ENCODE measurements at regions not wholly inside any gene's neighbourhood (a gene's known extent, or its start where the extent isn't known, plus 50 kb on each side); places are given as distances from the start of the nearest gene placed in this dataset.
A peak's percentile ranks its signal among the peaks of the same experiment; 100 is the strongest.

DNA sequence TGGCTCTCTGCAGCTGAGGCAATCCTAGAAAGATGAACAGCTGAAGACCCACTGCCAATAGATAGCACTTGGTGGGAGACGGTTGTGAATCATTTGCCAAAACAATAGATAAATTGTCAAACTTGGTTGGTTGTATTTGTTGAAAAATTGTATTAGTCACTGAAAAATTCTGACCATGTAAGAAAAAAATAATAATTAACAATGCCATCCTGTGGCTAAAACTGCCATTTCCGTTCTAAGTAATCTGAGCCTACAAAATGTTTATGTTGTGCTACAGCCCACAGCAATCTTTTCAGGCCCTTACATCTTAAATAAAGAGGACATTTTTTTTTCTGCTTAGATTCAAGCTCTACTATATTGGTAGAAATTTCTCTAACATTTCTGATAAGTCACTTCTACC, 103.2 kb upstream of the ANO3 start:
- Histone ChIP-seq H2AFZ (ENCODE audit: low read depth) (no peak overlapping the region), H3K9ac (peak overlapping the region; percentile 44; the same call in 1 of the 2 replicates), H3K27ac (ENCODE audit: low read depth in 2 of 2, low read length in 1 of 2) (peak overlapping the region; percentile 19 to 99; a peak in 3 of 4 replicates), H3K4me1 (ENCODE audit: control insufficient read depth in 1 of 2, insufficient read depth in 2 of 2, low read depth in 1 of 2, low read length in 1 of 2) (peaks cover 0 to 20% of the 10 kb centered on the region in 2 experiments; a peak in 3 of 4 replicates), H4K20me1 (ENCODE audit: insufficient read depth) (no peaks in the 10 kb centered on the region), H3K79me2 (ENCODE audit: insufficient read depth) (no peaks in the 10 kb centered on the region), H3K27me3 (ENCODE audit: insufficient read depth) (no peaks in the 10 kb centered on the region), H3F3A (replicated peaks; ENCODE audit: insufficient read depth) (peaks cover 45% of the 10 kb centered on the region), H3K36me3 (replicated peaks in 1 of 2; ENCODE audit: control insufficient read depth in 1 of 2, insufficient read depth in 2 of 2, low read length in 1 of 2) (no peaks in the 10 kb centered on the region), H3K9me3 (no peaks in the 10 kb centered on the region), H3K4me2 (peak overlapping the region; percentile 35; the same call in 1 of the 2 replicates), H3K9me2 (no peaks in the 10 kb centered on the region), H3K4me3 (ENCODE audit: low read depth in 2 of 2, low read length in 1 of 2) (no peak overlapping the region)
- WGBS (ENCODE audit: low lambda C conversion rate) = 16% methylated on average over 2 of the region's 2 CpGs
- TF ChIP-seq JUND (IDR thresholded peaks at IDR 0.05) (peak; percentile 36; the same call in 1 of the 2 replicates), EP300 (IDR thresholded peaks at IDR 0.05; ENCODE audit: borderline replicate concordance in 1 of 2, low read depth in 1 of 2, low read length in 1 of 2) (peak in 1 of 2 experiments; percentile 58; a peak in 1 of 4 replicates), NFIC (IDR thresholded peaks at IDR 0.05; ENCODE audit: borderline replicate concordance) (peak; percentile 32; the same call in 1 of the 2 replicates), RAD21 (IDR thresholded peaks at IDR 0.05; ENCODE audit: low read length) (no peak)
- TF ChIP-seq, protein P1, sequence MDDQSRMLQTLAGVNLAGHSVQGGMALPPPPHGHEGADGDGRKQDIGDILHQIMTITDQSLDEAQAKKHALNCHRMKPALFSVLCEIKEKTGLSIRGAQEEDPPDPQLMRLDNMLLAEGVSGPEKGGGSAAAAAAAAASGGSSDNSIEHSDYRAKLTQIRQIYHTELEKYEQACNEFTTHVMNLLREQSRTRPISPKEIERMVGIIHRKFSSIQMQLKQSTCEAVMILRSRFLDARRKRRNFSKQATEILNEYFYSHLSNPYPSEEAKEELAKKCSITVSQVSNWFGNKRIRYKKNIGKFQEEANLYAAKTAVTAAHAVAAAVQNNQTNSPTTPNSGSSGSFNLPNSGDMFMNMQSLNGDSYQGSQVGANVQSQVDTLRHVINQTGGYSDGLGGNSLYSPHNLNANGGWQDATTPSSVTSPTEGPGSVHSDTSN (IDR thresholded peaks at IDR 0.05) = peak; percentile 84
- ChIA-PET POLR2A (no interaction called here), CTCF (interaction anchor here (1.2 to 2.9 kb wide), 2 partner anchors 55 to 247 kb away, joined by 3 to 24 read pairs; no protein-coding TSS in a partner anchor)
- no peak for DNase-seq

DNA sequence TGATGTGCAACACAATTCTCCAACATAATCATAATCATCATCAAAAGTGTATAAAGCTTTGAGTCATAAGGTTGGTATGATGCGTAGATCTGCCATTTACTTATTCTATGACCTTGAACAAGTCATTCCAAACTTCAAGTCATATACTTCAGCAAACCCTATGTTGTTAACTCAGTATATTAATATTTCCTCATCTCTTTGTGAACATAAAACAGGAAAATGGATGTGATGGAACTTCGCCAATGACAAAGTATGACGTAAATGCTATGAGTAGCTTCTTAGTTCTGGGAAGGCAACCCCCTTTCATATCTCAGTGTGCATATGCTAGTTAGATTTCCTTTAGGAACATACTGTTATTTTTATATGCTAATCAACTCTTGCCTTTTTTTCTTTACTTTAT, 102.7 kb upstream of the ANO3 start:
- no peak overlapping the region for H2AFZ ChIP-seq (ENCODE audit: low read depth)
- no peaks in the 10 kb centered on the region for H3K27me3 ChIP-seq (ENCODE audit: insufficient read depth)
- H3K27ac ChIP-seq (ENCODE audit: low read depth in 2 of 2, low read length in 1 of 2) = peak overlapping the region; percentile 19 to 99; a peak in 3 of 4 replicates
- no peaks in the 10 kb centered on the region for H3K79me2 ChIP-seq (ENCODE audit: insufficient read depth)
- H3K9ac ChIP-seq = peak overlapping the region; percentile 55; the same call in 1 of the 2 replicates
- peaks cover 0 to 21% of the 10 kb centered on the region in 2 experiments; a peak in 3 of 4 replicates for H3K4me1 ChIP-seq (ENCODE audit: control insufficient read depth in 1 of 2, insufficient read depth in 2 of 2, low read depth in 1 of 2, low read length in 1 of 2)
- H3K4me2 ChIP-seq = peak overlapping the region; percentile 35; the same call in 1 of the 2 replicates
- H3F3A ChIP-seq (replicated peaks; ENCODE audit: insufficient read depth) = peaks cover 45% of the 10 kb centered on the region
- H3K36me3 ChIP-seq (replicated peaks in 1 of 2; ENCODE audit: control insufficient read depth in 1 of 2, insufficient read depth in 2 of 2, low read length in 1 of 2) = no peaks in the 10 kb centered on the region
- 2% methylated on average over 3 of the region's 3 CpGs for WGBS (ENCODE audit: low lambda C conversion rate)
- no peak for DNase-seq
- no peaks in the 10 kb centered on the region for H3K9me3 ChIP-seq
- H3K4me3 ChIP-seq (ENCODE audit: low read depth in 2 of 2, low read length in 1 of 2) = no peak overlapping the region
- no peaks in the 10 kb centered on the region for H4K20me1 ChIP-seq (ENCODE audit: insufficient read depth)
- ChIA-PET POLR2A (no interaction called here), CTCF (interaction anchor here (2.9 kb wide), 1 partner anchor 247 kb away, joined by 24 read pairs; no protein-coding TSS in a partner anchor)
- H3K9me2 ChIP-seq = no peaks in the 10 kb centered on the region
- TF ChIP-seq FOXM1 (IDR thresholded peaks at IDR 0.05; ENCODE audit: low read depth) (peak; percentile 32; the same call in 1 of the 2 replicates), MEF2A (IDR thresholded peaks at IDR 0.05; ENCODE audit: borderline replicate concordance, low read depth) (peak; percentile 63; the same call in 1 of the 2 replicates), EP300 (IDR thresholded peaks at IDR 0.05; ENCODE audit: borderline replicate concordance in 1 of 2, low read depth in 1 of 2, low read length in 1 of 2) (peak in 1 of 2 experiments; percentile 95; a peak in 2 of 4 replicates), FOSL2 (IDR thresholded peaks at IDR 0.05; ENCODE audit: borderline replicate concordance, low read depth) (peak; percentile 71; the same call in 1 of the 2 replicates), JUND (IDR thresholded peaks at IDR 0.05) (peak; percentile 74), RXRA (IDR thresholded peaks at IDR 0.05; ENCODE audit: borderline replicate concordance, low read depth) (peak; percentile 54; the same call in 1 of the 2 replicates), ELF1 (IDR thresholded peaks at IDR 0.05) (peak; percentile 9; the same call in 1 of the 2 replicates), NFIC (IDR thresholded peaks at IDR 0.05; ENCODE audit: borderline replicate concordance) (peak; percentile 84), TEAD4 (IDR thresholded peaks at IDR 0.05; ENCODE audit: borderline replicate concordance, insufficient read depth) (peak; percentile 66; the same call in 1 of the 2 replicates), YY1 (IDR thresholded peaks at IDR 0.05; ENCODE audit: low read depth) (peak; percentile 30; the same call in 1 of the 2 replicates), TCF12 (IDR thresholded peaks at IDR 0.05) (peak; percentile 91), CHD2 (IDR thresholded peaks at IDR 0.05; ENCODE audit: low read length, partially characterized antibody) (no peak), GATA2 (CRISPR knock-in tag; IDR thresholded peaks at IDR 0.05) (no peak), MXI1 (IDR thresholded peaks at IDR 0.05; ENCODE audit: low read depth, low read length) (no peak)
- TF ChIP-seq, protein P1 (IDR thresholded peaks at IDR 0.05) = peak; percentile 86
- TF ChIP-seq, protein P2, sequence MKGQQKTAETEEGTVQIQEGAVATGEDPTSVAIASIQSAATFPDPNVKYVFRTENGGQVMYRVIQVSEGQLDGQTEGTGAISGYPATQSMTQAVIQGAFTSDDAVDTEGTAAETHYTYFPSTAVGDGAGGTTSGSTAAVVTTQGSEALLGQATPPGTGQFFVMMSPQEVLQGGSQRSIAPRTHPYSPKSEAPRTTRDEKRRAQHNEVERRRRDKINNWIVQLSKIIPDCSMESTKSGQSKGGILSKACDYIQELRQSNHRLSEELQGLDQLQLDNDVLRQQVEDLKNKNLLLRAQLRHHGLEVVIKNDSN (IDR thresholded peaks at IDR 0.05; ENCODE audit: borderline replicate concordance, low read depth) = no peak
- TF ChIP-seq, protein P3, sequence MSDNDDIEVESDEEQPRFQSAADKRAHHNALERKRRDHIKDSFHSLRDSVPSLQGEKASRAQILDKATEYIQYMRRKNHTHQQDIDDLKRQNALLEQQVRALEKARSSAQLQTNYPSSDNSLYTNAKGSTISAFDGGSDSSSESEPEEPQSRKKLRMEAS (IDR thresholded peaks at IDR 0.05; ENCODE audit: low read depth) = 0 out of 2 replicates have a peak, but pooled peaks have one; percentile 36
- TF ChIP-seq, protein P4, sequence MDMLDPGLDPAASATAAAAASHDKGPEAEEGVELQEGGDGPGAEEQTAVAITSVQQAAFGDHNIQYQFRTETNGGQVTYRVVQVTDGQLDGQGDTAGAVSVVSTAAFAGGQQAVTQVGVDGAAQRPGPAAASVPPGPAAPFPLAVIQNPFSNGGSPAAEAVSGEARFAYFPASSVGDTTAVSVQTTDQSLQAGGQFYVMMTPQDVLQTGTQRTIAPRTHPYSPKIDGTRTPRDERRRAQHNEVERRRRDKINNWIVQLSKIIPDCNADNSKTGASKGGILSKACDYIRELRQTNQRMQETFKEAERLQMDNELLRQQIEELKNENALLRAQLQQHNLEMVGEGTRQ (IDR thresholded peaks at IDR 0.05; ENCODE audit: borderline replicate concordance, low read depth, low read length) = no peak

Measured in SK-N-SH (cell line).